HG03520 (cell line): ENCODE measurements at regions not wholly inside any gene's neighbourhood (a gene's known extent, or its start where the extent isn't known, plus 50 kb on each side); places are given as distances from the start of the nearest gene placed in this dataset.
"Not testable (repeated sequence)": the region's sequence is repeated elsewhere in the genome, so short reads cannot be mapped to it uniquely, and the experiment has no call there.

Source experiments
- ATAC-seq: cut with Tn5 transposase; IDR thresholded peaks from one replicate; pipeline ENCODE4 v1.9.1; 2021; ENCODE audit warnings: mild to moderate bottlenecking, moderate library complexity; ENCODE audit not compliant: unreplicated experiment

- ATAC-seq = no peak
These were observed 178.0 kb downstream of the FOXG1 start for GRCh38 chr14:28944605-28945004.

DNA sequence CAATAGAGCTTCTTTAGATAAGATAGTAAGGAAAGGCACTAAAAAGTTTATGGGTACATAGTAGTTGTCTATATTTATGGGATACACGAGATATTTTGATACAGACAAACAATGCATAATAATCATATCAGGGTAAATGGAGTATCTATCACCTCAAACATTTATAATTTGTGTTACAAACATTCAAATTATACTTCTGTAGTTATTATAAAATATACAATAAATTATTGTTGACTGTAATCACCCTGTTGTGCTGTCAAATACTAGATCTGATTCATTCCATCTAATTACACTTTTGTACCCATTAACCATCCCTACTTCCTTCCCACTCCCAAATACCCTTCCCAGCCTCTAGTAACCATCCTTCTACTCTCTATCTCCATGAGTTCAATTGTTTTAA, 179.7 kb downstream of the FOXG1 start:
- ATAC-seq = no peak

DNA sequence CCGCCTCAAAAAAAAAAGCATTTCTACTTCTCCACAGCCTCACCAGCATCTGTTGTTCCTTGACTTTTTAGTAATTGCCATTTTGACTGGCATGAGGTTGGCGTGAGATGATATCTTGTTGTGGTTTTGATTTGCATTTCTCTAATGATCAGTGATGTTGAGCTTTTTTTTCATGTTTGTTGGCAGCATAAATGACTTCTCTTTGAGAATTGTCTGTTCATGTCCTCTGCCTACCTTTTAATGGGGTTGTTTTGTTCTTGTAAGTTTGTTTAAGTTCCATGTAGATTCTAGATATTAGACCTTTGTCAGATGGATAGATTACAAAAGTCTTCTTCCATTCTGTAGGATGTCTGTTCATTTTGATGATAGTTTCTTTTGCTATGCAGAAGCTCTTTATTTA, 182.9 kb downstream of the FOXG1 start:
- ATAC-seq = no peak

GRCh38 chr14:28952161-28952560, 185.6 kb downstream of the FOXG1 start:
- ATAC-seq = no peak

- ATAC-seq = no peak
These were observed 186.1 kb downstream of the FOXG1 start for GRCh38 chr14:28952666-28953065.

DNA sequence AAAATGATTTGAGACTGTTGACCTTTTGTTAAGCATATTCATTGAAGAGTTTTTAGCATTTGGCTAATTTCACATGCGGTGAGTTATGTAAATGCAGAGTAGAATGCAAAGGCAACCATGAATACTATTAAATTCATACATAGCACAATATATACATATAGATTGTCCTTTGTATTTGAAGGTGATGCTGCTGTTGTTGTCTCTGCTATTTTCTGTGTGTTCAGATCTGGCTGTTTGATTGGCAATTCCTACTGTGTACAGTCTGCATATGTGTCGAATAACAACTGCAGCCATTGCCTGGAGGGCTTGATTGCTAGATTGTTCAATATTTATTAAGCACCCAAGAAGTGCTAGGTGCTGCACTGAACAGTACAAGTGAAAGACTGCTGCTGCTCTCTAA, 187.4 kb downstream of the FOXG1 start:
- no peak for ATAC-seq

GRCh38 chr14:28966416-28967233, 200.0 kb downstream of the FOXG1 start:
- peak; percentile 55 for ATAC-seq

- ATAC-seq = no peak
These were observed 208.5 kb downstream of the FOXG1 start for GRCh38 chr14:28975084-28975483.

GRCh38 chr14:28982228-28982627, 215.6 kb downstream of the FOXG1 start:
- no peak for ATAC-seq

DNA sequence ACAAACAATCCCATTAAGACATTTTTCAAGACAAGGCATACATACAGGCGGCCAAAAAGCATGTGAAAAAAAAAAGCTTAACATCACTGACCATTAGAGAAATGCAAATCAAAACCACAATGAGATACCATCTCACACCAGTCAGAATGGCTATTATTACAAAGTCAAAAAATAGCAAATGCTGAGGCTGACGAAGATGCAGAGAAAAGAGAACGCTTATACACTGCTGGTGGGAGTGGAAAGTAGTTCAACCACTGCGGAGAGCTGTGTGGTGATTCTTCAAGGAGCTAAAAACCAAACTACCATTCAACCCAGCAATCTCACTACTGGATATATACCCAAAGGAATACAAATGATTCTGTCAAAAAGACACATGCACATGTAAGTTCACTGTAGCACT, 216.7 kb downstream of the FOXG1 start:
- no peak for ATAC-seq

GRCh38 chr14:28987516-28987915, 220.9 kb downstream of the FOXG1 start:
- ATAC-seq = no peak

GRCh38 chr14:28997196-28997595, 230.6 kb downstream of the FOXG1 start:
- not testable (repeated sequence) for ATAC-seq

DNA sequence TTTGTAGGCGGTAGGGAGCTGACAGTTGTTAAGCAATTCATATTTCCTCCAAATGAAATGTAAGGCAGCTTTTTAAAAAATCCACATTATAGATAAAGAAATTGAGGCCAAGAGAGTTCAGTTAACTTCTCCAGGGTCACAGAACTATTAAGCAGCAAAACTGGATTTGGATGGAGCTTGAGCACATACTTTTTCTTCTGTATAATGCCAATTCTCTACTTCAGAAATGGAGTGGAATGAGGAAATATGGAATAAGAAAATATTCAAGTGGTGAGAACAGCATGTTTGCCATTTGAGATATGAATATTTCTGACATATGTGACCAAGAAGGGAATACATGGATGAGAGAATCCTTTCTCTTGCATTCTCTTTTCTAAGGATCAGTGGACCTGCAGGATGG, 233.1 kb downstream of the FOXG1 start:
- ATAC-seq = no peak

DNA sequence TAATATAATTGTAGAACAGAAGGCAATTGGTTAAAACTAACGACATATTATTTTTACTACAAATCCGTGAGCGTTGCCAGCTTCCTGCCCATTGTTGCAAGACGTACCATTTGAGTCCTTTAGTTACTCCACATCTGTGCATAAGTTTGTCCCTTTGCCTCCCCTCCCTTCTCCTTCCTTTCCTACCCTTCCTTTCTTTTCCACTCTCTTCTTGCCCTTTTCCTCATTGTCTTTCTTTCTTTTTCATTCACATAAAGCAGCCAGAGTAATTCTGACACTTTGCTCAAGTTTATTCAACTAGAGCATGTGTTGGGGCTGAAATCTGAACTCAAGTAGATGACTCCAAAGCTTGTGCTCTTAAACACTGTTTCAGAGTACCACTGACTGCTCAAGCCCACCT, 239.1 kb downstream of the FOXG1 start:
- no peak for ATAC-seq

GRCh38 chr14:29007990-29008389, 241.4 kb downstream of the FOXG1 start:
- ATAC-seq = no peak

DNA sequence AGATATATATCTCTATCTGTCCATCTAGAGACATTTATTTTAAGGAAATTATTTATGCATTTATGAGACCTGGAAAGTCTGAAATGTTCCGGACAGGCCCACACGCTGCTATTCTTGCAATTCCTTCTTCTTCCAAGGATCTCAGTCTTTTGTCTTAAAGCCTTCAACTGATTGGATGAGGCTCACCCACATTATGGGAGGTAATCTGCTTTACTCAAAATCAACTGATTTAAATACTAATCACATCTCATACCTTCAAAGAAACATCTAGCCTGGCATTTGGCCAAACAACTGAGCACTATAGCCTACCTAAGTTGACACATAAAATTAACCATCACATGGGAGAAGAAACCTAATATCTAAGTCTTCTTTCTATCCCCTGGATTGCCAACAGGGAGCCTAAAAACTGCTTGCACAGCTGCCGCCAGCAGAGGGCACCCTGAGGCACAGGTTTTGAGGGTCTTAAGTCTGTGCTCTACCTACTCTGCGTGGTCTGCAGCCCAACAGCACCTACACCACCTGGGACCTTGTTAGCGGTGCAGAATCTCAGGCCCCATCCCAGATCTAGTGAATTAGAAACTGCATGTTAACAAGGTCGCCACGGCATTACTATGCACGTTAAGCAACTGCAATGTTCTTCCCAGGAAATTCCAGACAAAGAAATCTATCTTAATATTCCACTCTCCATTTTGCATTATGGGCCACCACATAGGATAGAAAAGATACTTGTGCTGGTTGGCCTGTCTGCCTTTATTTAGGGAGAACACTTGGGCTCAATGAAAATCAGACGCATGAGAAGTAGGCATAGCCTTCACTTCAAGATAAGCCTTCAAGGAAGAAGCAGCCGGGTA, 249.7 kb downstream of the FOXG1 start:
- no peak for ATAC-seq

- ATAC-seq = not testable (repeated sequence)
These were observed 256.9 kb downstream of the FOXG1 start for GRCh38 chr14:29023505-29023904.

DNA sequence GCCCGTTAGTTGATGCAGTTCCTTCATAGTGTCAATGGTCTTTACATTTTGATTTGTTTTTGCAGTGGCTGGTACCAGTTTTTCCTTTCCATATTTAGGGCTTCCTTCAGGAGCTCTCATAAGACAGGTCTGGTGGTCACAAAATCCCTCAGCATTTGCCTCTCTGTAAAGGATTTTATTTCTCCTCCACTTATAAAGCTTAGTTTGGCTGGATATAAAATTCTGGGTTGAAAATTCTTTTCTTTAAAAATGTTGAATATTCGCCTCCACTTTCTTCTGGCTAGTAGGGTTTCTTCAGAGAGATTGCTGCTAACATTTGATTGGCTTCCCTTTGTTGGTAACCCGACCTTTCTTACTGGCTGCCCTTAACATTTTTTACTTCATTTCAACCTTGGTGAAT, 260.9 kb downstream of the FOXG1 start:
- not testable (repeated sequence) for ATAC-seq

DNA sequence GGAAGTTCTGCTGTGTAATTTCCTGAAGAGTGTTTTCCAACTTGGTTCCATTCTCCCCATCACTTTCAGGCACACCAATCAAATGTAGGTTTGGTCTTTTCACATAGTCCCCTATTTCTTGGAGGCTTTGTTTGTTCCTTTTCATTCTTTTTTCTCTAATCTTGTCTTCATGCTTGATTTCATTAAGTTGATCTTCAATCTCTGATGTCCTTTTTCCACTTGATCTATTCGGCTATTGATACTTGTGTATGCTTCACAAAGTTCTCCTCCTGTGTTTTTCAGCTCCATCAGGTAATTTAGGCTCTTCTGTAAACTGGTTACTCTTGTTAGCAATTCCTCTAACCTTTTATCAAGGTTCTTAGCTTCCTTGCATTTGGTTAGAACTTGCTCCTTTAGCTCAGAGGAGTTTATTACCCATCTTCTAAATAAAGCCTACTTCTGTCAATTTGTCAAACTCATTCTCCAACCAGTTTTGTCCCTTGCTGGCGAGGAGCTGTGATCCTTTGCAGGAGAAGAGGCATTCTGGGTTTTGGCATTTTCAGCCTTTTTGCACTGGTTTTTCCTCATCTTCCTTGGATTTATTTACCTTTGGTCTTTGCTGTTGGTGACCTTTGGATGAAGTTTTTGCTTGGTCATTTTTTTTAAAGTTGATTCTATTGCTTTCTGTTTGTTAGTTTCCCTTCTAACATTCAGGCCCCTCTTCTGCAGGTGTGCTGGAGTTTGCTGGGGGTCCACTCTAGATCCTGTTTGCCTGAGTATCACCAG, 261.5 kb downstream of the FOXG1 start:
- ATAC-seq = not testable (repeated sequence)

GRCh38 chr14:29028973-29029582, 262.5 kb downstream of the FOXG1 start:
- no peak for ATAC-seq

DNA sequence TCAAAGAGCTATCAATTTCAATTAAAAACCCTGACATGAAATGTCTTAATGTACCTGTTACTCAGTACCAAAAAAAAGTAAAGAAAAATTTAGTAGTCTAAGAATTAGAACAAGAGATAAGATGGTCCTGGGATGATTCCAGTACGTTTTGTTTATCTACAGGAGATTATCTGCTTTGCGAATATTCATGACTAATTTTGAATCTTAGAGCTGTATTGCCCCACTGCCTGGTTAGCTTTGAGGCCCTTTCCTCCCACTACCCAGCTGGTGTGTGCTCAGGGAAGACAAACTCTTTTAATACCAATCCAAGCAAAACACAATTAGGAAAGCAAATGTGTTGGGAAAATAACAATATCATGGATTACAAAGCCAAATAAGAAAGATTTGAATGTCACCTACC, 263.5 kb downstream of the FOXG1 start:
- no peak for ATAC-seq
